ENCODE measurements at regions not wholly inside any gene's neighbourhood (a gene's known extent, or its start where the extent isn't known, plus 50 kb on each side); places are given as distances from the start of the nearest gene placed in this dataset.

GRCh38 chr22:34604312-34604711, 461.6 kb upstream of the ISX start:
- Mint-ChIP-seq H3K4me1 (peaks cover 11% of the 10 kb centered on the region), H3K27ac (no peak overlapping the region), H3K9me3 (peaks cover 9% of the 10 kb centered on the region), H3K27me3 (ENCODE audit: insufficient read depth) (peaks cover 3% of the 10 kb centered on the region), H3K36me3 (ENCODE audit: low read depth) (no peaks in the 10 kb centered on the region), H3K4me3 (no peak overlapping the region)
- no peaks in the 10 kb centered on the region for H3K36me3 ChIP-seq (ENCODE audit: control insufficient read depth, insufficient read depth, low read length)
- WGBS, 2 experiments (ENCODE audit: insufficient coverage in 1 of 2, insufficient read length in 1 of 2), result 63 to 69% methylated on average over 1 to 2 of the region's 3 CpGs
- H3K9ac ChIP-seq (ENCODE audit: extremely low read depth, low read length, poor library complexity, severe bottlenecking), result no peak overlapping the region
- no peak for DNase-seq
- H3K4me3 ChIP-seq (ENCODE audit: low read length), result no peak overlapping the region
- no peaks in the 10 kb centered on the region for H3K27me3 ChIP-seq (ENCODE audit: control insufficient read depth, insufficient read depth, low read length, poor library complexity, severe bottlenecking)
- no peaks in the 10 kb centered on the region for H3K9me3 ChIP-seq (ENCODE audit: control insufficient read depth, low read length)
- no peak for TF ChIP-seq CTCF (conservative IDR thresholded peaks at IDR 0.05)
- peaks cover 2% of the 10 kb centered on the region for H3K4me1 ChIP-seq (ENCODE audit: control insufficient read depth, insufficient read depth, low read length)
- H3K27ac ChIP-seq (ENCODE audit: low read depth, low read length), result no peak overlapping the region

- Histone ChIP-seq H3K4me1 (ENCODE audit: control insufficient read depth, insufficient read depth, low read length) (peaks cover 2% of the 10 kb centered on the region), H3K4me3 (ENCODE audit: low read length) (no peak overlapping the region), H3K27ac (ENCODE audit: low read depth, low read length) (no peak overlapping the region), H3K9me3 (ENCODE audit: control insufficient read depth, low read length) (no peaks in the 10 kb centered on the region), H3K36me3 (ENCODE audit: control insufficient read depth, insufficient read depth, low read length) (no peaks in the 10 kb centered on the region), H3K9ac (ENCODE audit: extremely low read depth, low read length, poor library complexity, severe bottlenecking) (no peak overlapping the region), H3K27me3 (ENCODE audit: control insufficient read depth, insufficient read depth, low read length, poor library complexity, severe bottlenecking) (no peaks in the 10 kb centered on the region)
- H3K4me3 Mint-ChIP-seq, result no peak overlapping the region
- peaks cover 15% of the 10 kb centered on the region for H3K9me3 Mint-ChIP-seq
- TF ChIP-seq CTCF (conservative IDR thresholded peaks at IDR 0.05), result no peak
- peaks cover 11% of the 10 kb centered on the region for H3K4me1 Mint-ChIP-seq
- 92 to 96% methylated on average over 5 of the region's 5 CpGs for WGBS, 2 experiments (ENCODE audit: insufficient coverage in 1 of 2, insufficient read length in 1 of 2)
- H3K27me3 Mint-ChIP-seq (ENCODE audit: insufficient read depth), result peaks cover 2% of the 10 kb centered on the region
- H3K36me3 Mint-ChIP-seq (ENCODE audit: low read depth), result no peaks in the 10 kb centered on the region
- no peak for DNase-seq
- H3K27ac Mint-ChIP-seq, result no peak overlapping the region
Observed at GRCh38 chr22:34608106-34608505, 457.9 kb upstream of the ISX start.

DNA sequence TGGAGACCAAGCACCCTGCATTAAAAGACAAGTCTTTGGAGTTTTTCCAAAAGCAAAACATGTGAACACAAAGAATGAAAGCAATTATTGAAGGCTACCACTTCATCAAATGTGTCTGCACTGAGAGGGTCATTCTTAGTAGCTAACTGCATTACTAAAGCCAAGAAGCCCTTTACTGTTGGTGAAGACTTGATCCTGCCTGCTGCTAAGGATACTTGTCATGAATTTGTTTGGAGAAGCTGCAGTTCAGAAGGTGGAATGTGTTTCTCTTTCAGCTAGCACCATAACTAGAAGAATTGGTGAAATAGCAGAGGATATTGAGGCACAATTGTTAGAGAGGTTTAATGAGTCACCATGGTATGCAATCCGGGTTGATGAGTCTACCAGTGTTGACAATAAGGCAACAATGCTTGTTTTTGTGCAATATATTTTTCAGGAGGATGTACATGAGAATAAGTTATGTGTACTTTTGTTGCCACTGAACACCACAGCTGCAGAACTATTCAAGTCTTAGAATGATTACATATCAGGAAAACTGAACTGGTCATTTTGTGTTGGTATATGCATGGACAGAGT, 457.3 kb upstream of the ISX start:
- peaks cover 11% of the 10 kb centered on the region for H3K4me1 Mint-ChIP-seq
- peaks cover 4% of the 10 kb centered on the region for H3K27me3 Mint-ChIP-seq (ENCODE audit: insufficient read depth)
- no peak for DNase-seq
- H3K4me3 Mint-ChIP-seq, result no peak overlapping the region
- Histone ChIP-seq H3K27me3 (ENCODE audit: control insufficient read depth, insufficient read depth, low read length, poor library complexity, severe bottlenecking) (no peaks in the 10 kb centered on the region), H3K36me3 (ENCODE audit: control insufficient read depth, insufficient read depth, low read length) (no peaks in the 10 kb centered on the region), H3K4me3 (ENCODE audit: low read length) (no peak overlapping the region), H3K9me3 (ENCODE audit: control insufficient read depth, low read length) (no peaks in the 10 kb centered on the region), H3K9ac (ENCODE audit: extremely low read depth, low read length, poor library complexity, severe bottlenecking) (no peak overlapping the region), H3K27ac (ENCODE audit: low read depth, low read length) (no peak overlapping the region), H3K4me1 (ENCODE audit: control insufficient read depth, insufficient read depth, low read length) (peaks cover 2% of the 10 kb centered on the region)
- WGBS, 2 experiments (ENCODE audit: insufficient coverage in 1 of 2, insufficient read length in 1 of 2), result 83 to 86% methylated on average over 1 of the region's 1 CpG
- H3K9me3 Mint-ChIP-seq, result peaks cover 17% of the 10 kb centered on the region
- no peak overlapping the region for H3K27ac Mint-ChIP-seq
- no peak for TF ChIP-seq CTCF (conservative IDR thresholded peaks at IDR 0.05)
- H3K36me3 Mint-ChIP-seq (ENCODE audit: low read depth), result no peaks in the 10 kb centered on the region
